IPS-NIHi7 (cell line): ENCODE measurements at regions not wholly inside any gene's neighbourhood (a gene's known extent, or its start where the extent isn't known, plus 50 kb on each side); places are given as distances from the start of the nearest gene placed in this dataset.
"Not testable (repeated sequence)": the region's sequence is repeated elsewhere in the genome, so short reads cannot be mapped to it uniquely, and the experiment has no call there.

Experiments used
- DNase-seq: peaks from one replicate; pipeline ENCODE4 v3.0.0; 2012; ENCODE audit warnings: mixed read lengths; ENCODE audit errors: extremely low spot score

DNA sequence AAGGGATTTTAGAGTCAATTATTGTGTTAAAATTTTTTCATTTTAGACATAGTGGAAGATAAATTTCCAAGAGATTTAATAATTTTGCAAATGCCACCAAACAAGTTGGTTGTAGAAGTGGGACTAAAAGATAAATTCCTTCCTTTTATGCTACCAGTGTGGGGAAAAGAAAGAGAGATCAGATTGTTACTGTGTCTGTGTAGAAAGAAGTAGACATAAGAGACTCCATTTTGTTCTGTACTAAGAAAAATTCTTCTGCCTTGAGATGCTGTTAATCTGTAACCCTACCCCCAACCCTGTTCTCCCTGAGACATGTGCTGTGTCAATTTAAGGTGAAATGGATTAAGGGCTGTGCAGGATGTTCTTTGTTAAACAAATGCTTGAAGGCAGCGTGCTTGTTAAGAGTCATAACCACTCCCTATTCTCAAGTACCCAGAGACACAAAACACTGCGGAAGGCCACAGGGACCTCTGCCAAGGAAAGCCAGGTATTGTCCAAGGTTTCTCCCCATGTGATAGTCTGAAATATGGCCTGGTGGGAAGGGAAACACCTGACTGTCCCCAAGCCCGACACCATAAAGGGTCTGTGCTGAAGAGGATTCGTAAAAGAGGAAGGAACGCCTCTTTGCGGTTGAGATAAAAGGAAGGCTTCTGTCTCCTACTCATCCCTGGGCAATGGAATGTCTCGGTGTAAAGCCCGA, 117.0 kb downstream of the CEP44 start:
- DNase-seq: not testable (repeated sequence)

DNA sequence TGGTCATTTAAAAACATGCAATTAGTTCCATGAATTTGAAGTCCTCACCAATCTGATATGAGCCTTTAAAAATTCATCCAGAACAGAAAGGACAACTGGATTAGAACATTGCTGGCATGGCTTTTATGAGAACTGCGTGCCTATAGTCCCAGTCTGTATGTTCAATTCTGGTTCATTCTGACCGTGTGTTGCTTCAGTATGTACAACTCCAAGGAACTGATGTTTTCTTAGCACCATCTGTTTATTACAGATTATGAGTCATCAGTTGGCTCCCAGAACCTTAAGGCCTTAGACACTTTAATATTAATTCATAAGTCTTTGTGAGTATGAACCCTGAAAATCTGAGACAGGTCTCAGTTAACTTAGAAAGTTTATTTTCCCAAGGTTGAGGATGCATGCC, 115.0 kb downstream of the CEP44 start:
- DNase-seq: no peak

GRCh38 chr4:174397366-174398155, 113.8 kb downstream of the CEP44 start:
- no peak for DNase-seq

DNA sequence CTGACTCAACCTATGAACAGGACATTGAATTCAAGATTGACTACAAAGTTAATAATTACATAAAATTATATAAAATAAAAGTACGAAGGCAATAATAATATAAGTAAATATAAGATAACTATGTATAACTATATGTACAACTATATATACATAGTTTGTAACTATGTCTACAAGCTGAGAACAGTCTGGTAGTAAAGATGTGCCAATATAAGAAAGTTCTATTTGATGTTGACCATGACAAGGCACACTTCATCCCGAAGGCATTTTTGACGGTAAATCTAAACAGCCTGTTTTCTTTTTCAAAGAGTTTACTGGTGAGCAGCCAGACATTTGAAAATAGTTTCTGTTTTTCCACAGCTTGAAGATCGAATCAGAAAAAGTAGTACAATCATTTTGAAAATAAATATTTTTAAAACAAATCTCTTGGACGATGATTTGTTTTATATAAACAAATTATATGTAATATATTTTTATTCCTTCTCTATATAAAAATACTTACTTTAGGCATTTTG, 112.9 kb downstream of the CEP44 start:
- DNase-seq: no peak

DNA sequence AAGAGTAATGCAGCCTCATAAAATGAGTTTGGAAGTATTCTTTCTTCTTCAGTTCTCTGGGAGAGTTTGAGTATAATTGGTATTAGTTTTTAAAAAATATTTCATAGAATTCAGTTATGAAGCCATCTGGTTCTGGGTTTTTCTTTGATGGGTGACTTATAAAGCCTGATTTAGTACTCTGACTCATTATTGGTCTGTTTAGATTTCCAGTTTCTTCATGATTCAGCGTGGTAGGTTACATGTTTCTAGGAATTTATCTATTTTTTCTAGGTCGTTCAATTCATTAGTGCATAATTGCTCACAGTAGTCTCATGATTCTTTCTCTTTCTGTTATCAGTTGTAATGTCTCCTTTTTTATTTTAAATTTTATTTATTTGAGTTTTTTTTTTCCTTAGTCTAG, 111.2 kb downstream of the CEP44 start:
- no peak for DNase-seq

GRCh38 chr4:174389439-174389838, 105.7 kb downstream of the CEP44 start:
- DNase-seq: no peak

DNA sequence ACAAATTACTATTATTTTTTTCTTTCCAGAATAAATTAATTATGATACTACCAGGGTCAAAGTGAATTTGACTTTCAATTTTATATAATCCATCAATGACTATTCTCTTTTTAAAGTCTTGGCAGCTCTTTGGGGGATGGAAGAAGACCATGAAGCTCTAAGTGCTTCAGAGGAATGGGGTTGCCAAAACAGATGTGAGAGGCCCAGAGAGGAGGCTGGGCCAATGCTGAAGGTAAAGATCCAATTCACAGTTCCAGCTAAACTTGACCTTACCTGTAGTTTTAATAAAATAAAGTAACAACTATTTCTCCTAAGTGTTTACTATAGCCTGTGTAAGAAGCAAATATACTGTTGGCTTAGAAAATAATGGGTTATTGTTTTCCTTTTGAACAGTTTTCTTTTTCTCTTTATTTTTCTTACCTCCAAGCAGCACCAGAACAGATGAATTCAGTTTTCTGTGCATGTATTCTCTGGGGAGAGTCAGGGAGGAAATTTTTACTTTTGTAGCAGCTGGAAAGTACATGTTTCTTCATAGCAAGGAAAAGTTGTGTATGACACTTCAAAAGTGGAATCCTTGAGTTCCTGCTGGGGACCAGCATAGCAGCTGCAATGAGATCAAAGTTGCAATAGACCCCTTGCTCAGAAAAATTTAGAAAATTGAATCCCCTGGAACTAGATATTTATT, 104.9 kb downstream of the CEP44 start:
- no peak for DNase-seq

DNA sequence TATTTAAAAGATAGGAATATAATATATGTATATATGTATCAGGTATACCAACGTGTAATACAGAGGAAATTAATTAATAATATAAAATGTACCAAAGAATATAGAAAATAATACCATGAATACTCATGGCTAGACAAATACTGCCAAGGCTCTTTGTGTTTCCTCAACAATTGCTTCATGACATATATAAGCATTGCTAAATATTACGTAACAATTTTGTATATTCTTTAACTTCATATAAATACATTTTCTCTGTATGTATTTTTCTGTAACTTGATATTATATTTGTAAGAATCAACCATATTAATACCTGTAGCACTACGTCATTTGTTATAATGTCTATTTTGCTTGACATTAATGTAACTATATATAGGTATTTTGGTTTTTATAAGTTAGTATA, 104.0 kb downstream of the CEP44 start:
- no peak for DNase-seq

DNA sequence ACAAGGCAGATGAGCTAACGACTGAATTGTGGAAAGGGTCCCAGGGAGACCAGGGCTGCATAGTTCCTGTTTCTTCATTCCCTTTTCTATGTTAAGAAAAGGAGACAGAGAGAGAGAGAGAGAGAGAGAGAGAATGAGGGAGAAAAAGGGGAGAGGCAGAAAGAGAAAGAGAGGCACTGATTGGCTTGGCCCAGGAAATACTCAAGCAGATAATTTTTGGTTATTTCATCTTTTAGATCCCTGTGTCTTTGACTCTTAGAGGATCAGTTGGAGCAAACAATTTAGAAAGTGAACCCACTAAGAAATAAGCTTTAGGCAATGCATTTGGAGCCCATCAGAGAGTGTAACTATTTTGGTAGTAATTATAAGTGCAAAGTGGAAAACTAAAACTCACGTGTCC, 103.4 kb downstream of the CEP44 start:
- no peak for DNase-seq

DNA sequence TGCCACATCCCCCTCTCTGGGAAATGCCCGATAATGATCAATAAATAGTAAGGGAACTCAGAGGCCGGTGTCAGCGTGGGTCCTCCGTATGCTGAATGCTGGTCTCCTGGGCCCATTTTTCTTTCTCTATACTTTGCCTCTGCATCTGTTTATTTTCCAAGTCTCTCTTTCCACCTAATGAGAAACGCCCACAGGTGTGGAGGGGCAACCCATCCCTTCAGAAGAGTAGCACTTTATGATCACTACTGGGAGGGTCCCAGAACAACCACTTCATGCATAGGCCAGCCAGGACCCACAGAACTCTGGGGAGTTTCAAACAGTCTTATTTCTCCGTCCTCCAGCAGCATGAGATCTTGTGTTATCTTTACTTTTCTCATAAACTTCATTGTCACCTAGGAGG, 100.1 kb downstream of the CEP44 start:
- DNase-seq: no peak

GRCh38 chr4:174382938-174383605, 99.4 kb downstream of the CEP44 start:
- DNase-seq: not testable (repeated sequence)
